ENCODE measurements at regions not wholly inside any gene's neighbourhood (a gene's known extent, or its start where the extent isn't known, plus 50 kb on each side); places are given as distances from the start of the nearest gene placed in this dataset.

DNA sequence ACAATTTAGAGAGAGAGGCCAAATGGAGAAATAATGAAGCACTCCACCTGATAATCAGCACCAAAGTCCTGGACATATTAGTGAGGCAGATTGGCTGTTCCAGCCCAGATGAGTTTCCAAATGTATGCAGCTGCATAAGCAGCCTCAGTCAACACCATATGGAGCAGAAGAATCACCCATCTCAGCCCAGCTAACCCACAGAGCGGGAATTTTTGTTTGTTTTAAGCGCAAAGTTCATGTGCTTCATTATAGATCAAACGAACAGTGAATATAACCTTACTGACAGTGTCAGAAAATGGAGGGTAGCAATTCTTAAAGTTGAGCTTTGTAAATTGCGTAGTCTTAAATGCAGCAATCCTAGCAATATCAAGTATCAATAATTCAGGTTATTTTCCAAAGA, 234.0 kb upstream of the CEP162 start:
- TF ChIP-seq POLR2A (IDR thresholded peaks at IDR 0.05), result no peak
- no peak for TF ChIP-seq CTCF (IDR thresholded peaks at IDR 0.05)
- TF ChIP-seq POLR2AphosphoS5 (IDR thresholded peaks at IDR 0.05), result no peak
